GF-D8 (cell line): ENCODE measurements at regions not wholly inside any gene's neighbourhood (a gene's known extent, or its start where the extent isn't known, plus 50 kb on each side); places are given as distances from the start of the nearest gene placed in this dataset.

Source experiments
- DNase-seq: peaks from one replicate; lab custom pipeline; 2025; lab: John Stamatoyannopoulos, UW

GRCh38 chr15:45743426-45744235 is 108.8 kb downstream of the SQOR start:
- DNase-seq: no peak

DNA sequence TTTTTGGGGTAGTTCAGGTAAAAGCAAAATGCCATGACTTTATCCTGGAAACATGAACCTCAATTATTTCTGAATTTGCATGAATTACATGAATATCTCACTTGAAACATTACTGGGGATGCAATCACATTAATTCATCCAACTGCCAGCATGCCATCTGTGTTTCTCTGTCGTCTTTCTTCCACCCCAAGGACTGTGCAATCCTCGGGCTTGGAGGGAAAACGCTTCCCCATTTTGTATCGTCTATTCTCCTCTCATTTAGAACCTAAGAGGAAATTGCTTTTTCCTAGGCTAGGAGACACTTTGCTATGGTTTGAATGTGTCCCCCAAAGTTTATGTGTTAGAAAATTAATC is 109.4 kb downstream of the SQOR start:
- no peak for DNase-seq

DNA sequence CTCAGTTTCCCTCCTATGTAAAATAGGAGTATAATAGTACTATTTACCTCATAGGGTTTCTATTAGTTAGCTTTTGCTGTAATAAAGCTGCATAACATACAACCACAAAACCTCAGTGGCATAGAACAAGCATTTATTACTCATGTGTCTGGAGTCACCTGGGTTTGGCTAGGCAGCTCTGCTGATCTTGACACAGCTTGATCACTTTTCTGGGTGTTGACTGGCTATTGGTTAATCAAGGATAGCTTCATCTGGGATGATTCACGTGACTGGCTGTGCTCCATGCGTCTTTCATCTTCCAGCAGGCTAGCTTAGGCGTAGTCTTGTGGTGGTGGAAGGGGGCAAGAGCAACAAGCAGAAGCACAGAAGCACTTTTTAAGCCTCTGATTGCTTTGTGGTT is 112.6 kb downstream of the SQOR start:
- DNase-seq: no peak

- DNase-seq: no peak
These were observed 116.8 kb downstream of the SQOR start for GRCh38 chr15:45751629-45752028.

DNA sequence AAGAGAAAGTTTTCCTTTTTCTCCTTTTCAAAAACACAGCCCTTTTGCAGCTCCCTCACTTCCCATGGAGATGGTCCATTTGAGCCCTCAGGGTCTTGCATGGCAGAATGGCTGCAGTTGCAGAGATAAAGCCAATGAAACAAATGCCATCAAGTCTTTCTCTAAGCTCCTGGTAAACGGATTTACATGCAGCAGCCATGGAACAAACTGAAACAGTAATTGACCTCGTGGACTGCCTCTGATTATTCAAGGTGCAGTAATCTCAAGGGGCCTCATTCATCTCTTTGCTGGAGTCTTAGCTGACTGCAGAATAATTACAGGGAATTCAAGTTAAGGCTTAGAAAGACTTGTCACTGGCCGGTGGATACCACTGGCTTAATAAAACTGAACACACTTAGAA is 125.1 kb downstream of the SQOR start:
- DNase-seq: no peak

- DNase-seq: no peak
These were observed 127.9 kb downstream of the SQOR start for GRCh38 chr15:45762726-45763125.

GRCh38 chr15:45763170-45763869 is 128.5 kb downstream of the SQOR start:
- no peak for DNase-seq

DNA sequence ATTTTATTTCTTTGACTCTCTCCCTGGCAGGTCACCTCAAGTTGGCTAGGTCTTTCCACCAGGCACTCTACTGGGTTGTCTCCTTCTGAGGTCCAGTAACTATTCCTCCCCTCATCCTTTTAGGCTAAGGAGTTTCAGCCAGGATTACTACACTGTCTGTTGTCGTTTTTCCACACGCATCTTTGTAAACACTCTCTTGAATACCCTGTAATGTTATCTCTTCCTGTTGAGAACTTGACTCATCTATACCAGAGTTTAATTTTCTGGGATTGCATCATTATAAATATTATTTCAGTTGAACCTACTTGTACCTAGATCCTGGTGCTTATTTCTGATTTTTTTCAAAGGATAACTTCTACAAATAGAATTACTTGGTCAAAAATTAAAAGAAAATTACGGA is 138.3 kb downstream of the SQOR start:
- DNase-seq: no peak

- DNase-seq: no peak
These were observed 141.9 kb downstream of the SQOR start for GRCh38 chr15:45776772-45777171.

- no peak for DNase-seq
These were observed 143.0 kb downstream of the SQOR start for GRCh38 chr15:45777781-45778180.

DNA sequence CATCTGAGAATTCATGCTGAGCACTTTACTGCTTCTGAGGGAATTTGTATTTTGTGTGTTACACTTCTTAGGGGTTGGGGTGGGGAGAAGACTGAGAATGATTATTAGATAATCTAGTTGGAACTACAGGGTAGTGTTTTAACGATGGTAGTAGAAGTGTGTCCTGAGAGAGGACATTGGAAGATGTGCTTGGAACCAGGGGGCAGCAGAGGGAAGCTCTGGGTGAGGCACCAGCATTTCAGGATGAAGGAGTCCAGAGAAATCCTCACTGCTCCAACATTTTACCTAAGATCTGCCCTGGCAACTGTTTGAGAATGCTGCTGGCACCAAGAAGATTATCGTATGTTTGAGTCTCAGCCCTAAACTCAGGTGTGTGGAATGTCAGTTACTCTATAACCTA is 145.5 kb downstream of the SQOR start:
- no peak for DNase-seq

DNA sequence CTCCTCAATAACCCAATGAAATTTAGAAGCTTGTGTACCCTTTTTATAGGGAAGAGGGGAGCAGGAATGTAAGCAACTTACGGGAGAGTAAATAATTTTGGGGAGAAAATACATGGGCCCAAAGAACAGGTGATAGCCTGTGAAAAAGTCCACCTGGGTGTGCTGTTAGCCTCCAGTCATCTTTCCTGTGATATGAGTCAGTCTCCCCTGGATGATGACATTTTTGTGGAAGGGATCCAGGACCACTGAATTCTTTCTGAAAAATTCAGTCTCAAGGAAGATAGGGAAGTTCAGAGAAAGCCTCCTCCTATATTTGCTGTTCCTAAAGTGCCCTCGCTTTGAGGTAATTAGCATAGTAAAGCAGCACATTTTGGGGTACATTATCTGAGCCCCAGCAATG is 149.8 kb downstream of the SQOR start:
- DNase-seq: no peak

GRCh38 chr15:45785897-45786296 is 151.1 kb downstream of the SQOR start:
- no peak for DNase-seq

GRCh38 chr15:45790325-45790943 is 155.6 kb downstream of the SQOR start:
- no peak for DNase-seq

- no peak for DNase-seq
These were observed 159.5 kb downstream of the SQOR start for GRCh38 chr15:45794304-45794703.

DNA sequence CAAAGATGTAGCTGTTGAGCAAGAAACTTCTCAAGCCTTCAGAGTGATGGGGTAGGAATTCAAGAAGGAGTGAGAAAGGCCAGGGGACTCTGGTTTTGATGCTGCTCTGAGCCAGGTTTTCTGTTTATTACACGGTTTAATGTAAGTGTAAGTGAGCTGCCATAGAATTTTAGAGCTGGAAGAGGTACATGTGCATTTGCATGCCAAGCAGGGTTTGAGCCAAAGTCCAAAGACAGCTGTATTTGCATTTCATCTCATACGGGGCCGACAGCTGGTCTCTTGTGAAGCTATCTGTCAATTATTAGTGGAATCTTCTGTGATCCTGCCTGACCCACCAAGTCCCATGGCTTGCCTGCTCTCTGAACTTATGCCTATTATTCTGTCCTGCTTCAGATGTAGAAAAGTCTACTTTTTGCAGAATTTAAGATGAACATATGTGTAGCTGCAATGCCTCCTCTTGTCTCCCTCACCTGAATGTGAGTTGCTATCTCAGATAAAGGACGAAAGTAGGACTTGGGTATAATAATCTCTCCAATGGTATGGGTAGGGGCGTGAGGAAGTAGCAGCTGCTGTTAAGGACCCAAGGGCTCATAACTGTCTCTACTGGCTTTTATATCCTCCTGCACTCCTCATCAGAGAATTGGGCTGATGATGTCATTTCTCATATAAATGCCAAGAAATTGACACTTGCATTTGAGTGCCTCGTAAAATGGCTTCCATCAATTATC is 160.0 kb downstream of the SQOR start:
- DNase-seq: no peak

- DNase-seq: peak; percentile 0
These were observed 160.7 kb downstream of the SQOR start for GRCh38 chr15:45795440-45796069.

DNA sequence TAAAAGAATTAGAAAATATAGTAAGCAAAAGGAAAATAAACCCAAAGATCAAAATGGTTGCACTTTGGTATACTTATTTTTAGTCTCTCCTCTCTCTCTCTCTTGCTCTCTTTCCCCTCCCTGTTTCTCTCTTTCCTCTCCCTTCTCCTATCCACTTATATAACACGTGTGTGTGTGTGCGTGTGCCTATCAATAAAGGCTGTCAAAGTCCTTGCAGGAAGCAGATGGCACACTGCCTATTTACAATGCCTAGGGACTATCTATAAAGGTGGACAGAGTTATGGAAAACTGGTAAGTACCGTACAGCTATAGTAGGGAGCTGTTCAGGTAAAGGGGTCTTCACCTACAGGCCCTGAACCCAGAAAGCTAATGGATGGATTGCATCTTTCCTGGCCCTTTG is 161.6 kb downstream of the SQOR start:
- no peak for DNase-seq

DNA sequence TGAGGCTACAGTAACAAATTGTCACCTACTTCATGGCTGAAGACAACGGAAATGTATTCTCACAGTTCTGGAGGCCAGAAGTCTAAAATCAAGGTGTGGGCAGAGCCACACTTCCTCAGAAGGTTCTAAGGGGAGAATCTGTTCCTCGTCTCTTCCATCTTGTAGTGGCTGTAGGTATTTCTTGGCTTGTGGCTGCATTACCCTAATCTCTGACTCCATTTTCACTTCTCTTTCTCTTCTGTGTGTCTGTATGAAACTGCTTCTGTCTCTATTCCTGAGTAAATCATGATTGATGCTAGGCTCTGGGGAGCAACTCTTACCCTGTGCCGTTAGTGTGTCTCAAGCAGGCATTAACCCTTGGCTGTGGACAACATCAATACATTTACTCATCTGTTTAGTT is 164.7 kb downstream of the SQOR start:
- no peak for DNase-seq

- DNase-seq: no peak
These were observed 166.7 kb downstream of the SQOR start for GRCh38 chr15:45801543-45801942.

- no peak for DNase-seq
These were observed 167.3 kb downstream of the SQOR start for GRCh38 chr15:45802140-45802539.

- DNase-seq: no peak
These were observed 169.2 kb downstream of the SQOR start for GRCh38 chr15:45804028-45804427.
